ENCODE measurements at regions not wholly inside any gene's neighbourhood (a gene's known extent, or its start where the extent isn't known, plus 50 kb on each side); places are given as distances from the start of the nearest gene placed in this dataset.

- no peak overlapping the region for H3K4me2 ChIP-seq
- no peak overlapping the region for H3K27ac Mint-ChIP-seq
- H4K20me1 ChIP-seq (replicated peaks; ENCODE audit: insufficient read depth), result no peaks in the 10 kb centered on the region
- H3K27me3 ChIP-seq (ENCODE audit: insufficient read depth), result no peaks in the 10 kb centered on the region
- no peaks in the 10 kb centered on the region for H3K36me3 Mint-ChIP-seq (ENCODE audit: low read depth)
- TF ChIP-seq ETS1 (IDR thresholded peaks at IDR 0.05), result no peak
- TF ChIP-seq EZH2 (IDR thresholded peaks at IDR 0.05; ENCODE audit: low read depth, unreplicated experiment), result no peak
- TF ChIP-seq ZNF114 (CRISPR knock-in tag; IDR thresholded peaks at IDR 0.05), result no peak
- no peak for TF ChIP-seq EZH2phosphoT487 (IDR thresholded peaks at IDR 0.05; ENCODE audit: unreplicated experiment)
- TF ChIP-seq REST (IDR thresholded peaks at IDR 0.05; ENCODE audit: unreplicated experiment), result no peak
- no peak for TF ChIP-seq CTCF (conservative IDR thresholded peaks at IDR 0.05; ENCODE audit: low read depth in 2 of 2)
- no peak for TF ChIP-seq JUNB (IDR thresholded peaks at IDR 0.05; ENCODE audit: unreplicated experiment)
- no peak for TF ChIP-seq ZNF462 (CRISPR knock-in tag; IDR thresholded peaks at IDR 0.05)
- no peak for TF ChIP-seq STAT1 (IDR thresholded peaks at IDR 0.05; ENCODE audit: unreplicated experiment)
- H3F3A ChIP-seq (replicated peaks; ENCODE audit: low read depth), result no peaks in the 10 kb centered on the region
- H3K27me3 Mint-ChIP-seq (ENCODE audit: insufficient read depth, low read depth, poor library complexity), result peaks cover 4% of the 10 kb centered on the region
- no peaks in the 10 kb centered on the region for H3K9me3 Mint-ChIP-seq
- H3K4me3 ChIP-seq, result no peak overlapping the region
- H3K4me1 Mint-ChIP-seq, result peaks cover 4% of the 10 kb centered on the region
- no peaks in the 10 kb centered on the region for H3K9me2 ChIP-seq (ENCODE audit: insufficient read depth)
- no peak overlapping the region for H3K27ac ChIP-seq (ENCODE audit: low read depth)
- H2AFZ ChIP-seq, result peak overlapping the region; percentile 44; the same call in 1 of the 2 replicates
- ATAC-seq (no peak), DNase-seq (ENCODE audit: low spot score) (no peak)
- no peaks in the 10 kb centered on the region for H3K36me3 ChIP-seq (ENCODE audit: insufficient read depth)
- no peaks in the 10 kb centered on the region for H3K79me2 ChIP-seq (replicated peaks; ENCODE audit: insufficient read depth)
- no peaks in the 10 kb centered on the region for H3K4me1 ChIP-seq (ENCODE audit: insufficient read depth)
- H3K4me3 Mint-ChIP-seq, result no peak overlapping the region
Observed at GRCh38 chr13:59208405-59209195, 955.1 kb downstream of the DIAPH3 start.

All from GM23338 (cell line).